GM12891 (cell line): ENCODE measurements at regions not wholly inside any gene's neighbourhood (a gene's known extent, or its start where the extent isn't known, plus 50 kb on each side); places are given as distances from the start of the nearest gene placed in this dataset.
"Not testable (repeated sequence)": the region's sequence is repeated elsewhere in the genome, so short reads cannot be mapped to it uniquely, and the experiment has no call there.

Source experiments
- POLR2A ChIP-seq: IDR thresholded peaks from 2 replicates; pipeline ENCODE4 v1.6.1; 2011; ENCODE audit warnings: low read depth, low read length, control low read depth
- POLR2AphosphoS5 ChIP-seq: IDR thresholded peaks from 2 replicates; pipeline ENCODE4 v1.6.1; 2011; ENCODE audit warnings: low read depth, low read length, control low read depth
- POU2F2 ChIP-seq: IDR thresholded peaks from 2 replicates; pipeline ENCODE4 v1.6.1; 2011; ENCODE audit warnings: low read depth, mild to moderate bottlenecking, control low read depth, low read length, moderate library complexity
- TAF1 ChIP-seq: IDR thresholded peaks from 2 replicates; pipeline ENCODE4 v1.6.1; 2011; ENCODE audit warnings: low read depth, low read length, control low read depth

DNA sequence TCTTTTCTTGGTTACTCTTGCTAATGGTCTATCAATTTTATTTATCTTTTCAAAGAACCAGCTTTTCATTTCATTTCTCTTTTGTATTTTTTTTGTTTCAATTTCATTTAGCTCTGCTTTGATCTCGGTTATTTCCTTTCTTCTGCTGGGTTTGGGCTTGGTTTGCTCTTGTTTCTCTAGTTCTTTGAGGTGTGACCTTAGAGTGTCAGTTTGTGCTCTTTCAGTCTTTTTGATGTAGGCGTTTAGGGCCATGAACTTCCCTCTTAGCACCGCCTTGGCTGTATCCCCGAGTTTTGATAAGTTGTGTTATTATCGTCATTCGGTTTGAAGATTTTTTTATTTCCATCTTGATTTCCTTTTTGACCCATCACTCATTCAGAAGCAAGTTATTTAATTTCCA is 265.5 kb downstream of the VAPA start:
- not testable (repeated sequence) for TF ChIP-seq POLR2AphosphoS5, POLR2A, TAF1, POU2F2
